HL-60 (cell line): ENCODE measurements at regions not wholly inside any gene's neighbourhood (a gene's known extent, or its start where the extent isn't known, plus 50 kb on each side); places are given as distances from the start of the nearest gene placed in this dataset.

ENCODE experiments used
- GABPA ChIP-seq: IDR thresholded peaks from 2 replicates; pipeline ENCODE4 v1.6.1; 2012; ENCODE audit warnings: low read depth
- POLR2AphosphoS5 ChIP-seq: IDR thresholded peaks from 2 replicates; pipeline ENCODE4 v1.6.1; 2012; ENCODE audit warnings: low read depth
- TF ChIP-seq, protein P1 (sequence below): IDR thresholded peaks from one replicate; pipeline ENCODE4 v1.5.1; 2011; ENCODE audit warnings: low read length, control low read depth, inconsistent platforms; ENCODE audit not compliant: insufficient read depth

DNA sequence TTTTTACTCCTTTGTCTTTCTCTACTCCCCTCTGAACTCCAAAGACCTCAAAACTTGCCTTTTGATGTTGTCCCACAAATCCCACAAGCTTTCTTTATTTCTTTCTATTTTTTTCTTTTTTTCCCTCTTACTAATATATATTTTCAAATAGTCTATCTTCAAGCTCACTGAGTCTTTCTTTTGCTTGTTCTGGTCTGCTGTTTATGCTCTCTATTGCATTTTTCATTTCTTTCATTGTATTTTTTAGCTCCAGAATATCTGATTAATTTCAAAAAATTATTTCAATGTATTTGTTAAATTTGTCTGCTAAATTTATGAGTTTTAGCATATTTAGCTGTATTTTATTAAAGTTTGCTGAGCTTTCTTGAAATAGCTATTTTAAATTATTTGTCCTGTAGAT is 223.3 kb upstream of the IRX1 start:
- TF ChIP-seq, protein P1, sequence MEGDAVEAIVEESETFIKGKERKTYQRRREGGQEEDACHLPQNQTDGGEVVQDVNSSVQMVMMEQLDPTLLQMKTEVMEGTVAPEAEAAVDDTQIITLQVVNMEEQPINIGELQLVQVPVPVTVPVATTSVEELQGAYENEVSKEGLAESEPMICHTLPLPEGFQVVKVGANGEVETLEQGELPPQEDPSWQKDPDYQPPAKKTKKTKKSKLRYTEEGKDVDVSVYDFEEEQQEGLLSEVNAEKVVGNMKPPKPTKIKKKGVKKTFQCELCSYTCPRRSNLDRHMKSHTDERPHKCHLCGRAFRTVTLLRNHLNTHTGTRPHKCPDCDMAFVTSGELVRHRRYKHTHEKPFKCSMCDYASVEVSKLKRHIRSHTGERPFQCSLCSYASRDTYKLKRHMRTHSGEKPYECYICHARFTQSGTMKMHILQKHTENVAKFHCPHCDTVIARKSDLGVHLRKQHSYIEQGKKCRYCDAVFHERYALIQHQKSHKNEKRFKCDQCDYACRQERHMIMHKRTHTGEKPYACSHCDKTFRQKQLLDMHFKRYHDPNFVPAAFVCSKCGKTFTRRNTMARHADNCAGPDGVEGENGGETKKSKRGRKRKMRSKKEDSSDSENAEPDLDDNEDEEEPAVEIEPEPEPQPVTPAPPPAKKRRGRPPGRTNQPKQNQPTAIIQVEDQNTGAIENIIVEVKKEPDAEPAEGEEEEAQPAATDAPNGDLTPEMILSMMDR: no peak
- no peak for TF ChIP-seq GABPA
- no peak for TF ChIP-seq POLR2AphosphoS5
